BJ (cell line): ENCODE measurements at regions not wholly inside any gene's neighbourhood (a gene's known extent, or its start where the extent isn't known, plus 50 kb on each side); places are given as distances from the start of the nearest gene placed in this dataset.

Experiments used
- CTCF ChIA-PET: fragments of 350-600 bp; formaldehyde crosslinking; extraction: SDS; loops from one replicate; lab custom pipeline; 2021; ENCODE audit warnings: antibody characterized with exemption, inconsistent platforms; lab: Yijun Ruan, JAX
- POLR2A ChIA-PET: fragments of 300-600 bp; sonication (Branson Sonifier 250); formaldehyde crosslinking; extraction: SDS; loops from one replicate; lab custom pipeline; 2021; ENCODE audit warnings: antibody characterized with exemption; lab: Charles Lee
- DNase-seq: peaks from one replicate; pipeline ENCODE4 v3.0.0-alpha.2; 2011; ENCODE audit warnings: low read depth
- H3K27me3 ChIP-seq: 2 replicates; pipeline ENCODE4 v1.6.0; 2011; ENCODE audit warnings: low read length; ENCODE audit not compliant: control insufficient read depth, insufficient read depth
- H3K36me3 ChIP-seq: 2 replicates; pipeline ENCODE4 v1.5.1; 2011; ENCODE audit warnings: low read length; ENCODE audit not compliant: control insufficient read depth, insufficient read depth
- H3K4me3 ChIP-seq: 2 replicates; pipeline ENCODE4 v1.5.1; 2011; ENCODE audit warnings: low read depth, mild to moderate bottlenecking, control low read depth, low read length
- TF ChIP-seq, protein P1 (sequence below): IDR thresholded peaks from 2 replicates; pipeline ENCODE4 v1.5.1; 2011; ENCODE audit warnings: low read depth, mild to moderate bottlenecking, control low read depth, inconsistent platforms, low read length, moderate library complexity; ENCODE audit not compliant: insufficient read depth

DNA sequence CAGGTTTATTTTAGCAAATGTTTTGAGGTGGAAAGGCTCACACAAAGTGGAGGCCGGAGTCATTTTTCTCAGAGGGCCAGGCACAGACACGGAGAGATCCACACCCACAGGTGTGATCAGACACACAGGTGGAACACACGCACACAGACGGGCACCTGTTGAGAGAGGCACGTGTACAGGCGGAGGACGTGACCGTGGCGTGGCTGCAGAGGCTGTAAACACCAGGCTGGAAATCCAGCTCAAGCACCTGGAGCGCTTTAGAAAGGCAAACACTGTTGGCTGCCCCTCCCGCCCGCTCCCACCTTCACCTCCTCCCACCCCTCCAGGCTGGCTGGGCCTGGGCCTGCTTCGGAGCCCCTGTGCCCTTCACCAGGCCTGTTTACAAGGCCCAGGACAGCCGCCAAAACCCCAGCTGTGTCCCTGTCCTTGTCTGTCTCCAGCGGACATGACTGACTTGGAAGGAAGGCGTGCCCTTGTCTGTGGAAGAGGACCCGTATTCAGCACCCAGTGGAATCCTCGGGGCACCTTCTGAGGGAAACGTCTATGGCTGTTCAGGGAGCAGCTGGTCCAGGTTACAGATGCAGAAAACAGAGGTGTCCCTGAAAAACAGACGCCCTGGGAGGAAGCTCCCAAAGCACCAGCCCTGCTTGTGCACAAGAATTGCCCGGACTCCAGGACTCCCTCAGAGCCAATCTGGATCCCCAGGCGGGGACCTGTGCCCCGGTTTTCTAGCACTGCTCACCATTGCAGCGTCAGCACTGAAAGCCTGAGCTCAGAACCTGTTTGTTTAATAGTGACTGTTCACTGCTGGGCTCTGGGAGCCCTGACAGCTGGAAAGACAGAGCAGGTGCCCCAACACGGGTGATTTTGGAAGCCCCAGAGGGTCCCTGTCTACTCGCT lies 134.3 kb upstream of the HAAO start:
- DNase-seq: no peak
- H3K27me3 ChIP-seq: no peaks in the 10 kb centered on the region
- no peaks in the 10 kb centered on the region for H3K36me3 ChIP-seq
- ChIA-PET POLR2A (no interaction called here), CTCF (interaction anchor here (0.6 to 11.8 kb wide), 6 partner anchors 26 to 303 kb away, joined by 3 to 61 read pairs (median 4); no protein-coding TSS in a partner anchor)
- no peak overlapping the region for H3K4me3 ChIP-seq
- TF ChIP-seq, protein P1, sequence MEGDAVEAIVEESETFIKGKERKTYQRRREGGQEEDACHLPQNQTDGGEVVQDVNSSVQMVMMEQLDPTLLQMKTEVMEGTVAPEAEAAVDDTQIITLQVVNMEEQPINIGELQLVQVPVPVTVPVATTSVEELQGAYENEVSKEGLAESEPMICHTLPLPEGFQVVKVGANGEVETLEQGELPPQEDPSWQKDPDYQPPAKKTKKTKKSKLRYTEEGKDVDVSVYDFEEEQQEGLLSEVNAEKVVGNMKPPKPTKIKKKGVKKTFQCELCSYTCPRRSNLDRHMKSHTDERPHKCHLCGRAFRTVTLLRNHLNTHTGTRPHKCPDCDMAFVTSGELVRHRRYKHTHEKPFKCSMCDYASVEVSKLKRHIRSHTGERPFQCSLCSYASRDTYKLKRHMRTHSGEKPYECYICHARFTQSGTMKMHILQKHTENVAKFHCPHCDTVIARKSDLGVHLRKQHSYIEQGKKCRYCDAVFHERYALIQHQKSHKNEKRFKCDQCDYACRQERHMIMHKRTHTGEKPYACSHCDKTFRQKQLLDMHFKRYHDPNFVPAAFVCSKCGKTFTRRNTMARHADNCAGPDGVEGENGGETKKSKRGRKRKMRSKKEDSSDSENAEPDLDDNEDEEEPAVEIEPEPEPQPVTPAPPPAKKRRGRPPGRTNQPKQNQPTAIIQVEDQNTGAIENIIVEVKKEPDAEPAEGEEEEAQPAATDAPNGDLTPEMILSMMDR: no peak

DNA sequence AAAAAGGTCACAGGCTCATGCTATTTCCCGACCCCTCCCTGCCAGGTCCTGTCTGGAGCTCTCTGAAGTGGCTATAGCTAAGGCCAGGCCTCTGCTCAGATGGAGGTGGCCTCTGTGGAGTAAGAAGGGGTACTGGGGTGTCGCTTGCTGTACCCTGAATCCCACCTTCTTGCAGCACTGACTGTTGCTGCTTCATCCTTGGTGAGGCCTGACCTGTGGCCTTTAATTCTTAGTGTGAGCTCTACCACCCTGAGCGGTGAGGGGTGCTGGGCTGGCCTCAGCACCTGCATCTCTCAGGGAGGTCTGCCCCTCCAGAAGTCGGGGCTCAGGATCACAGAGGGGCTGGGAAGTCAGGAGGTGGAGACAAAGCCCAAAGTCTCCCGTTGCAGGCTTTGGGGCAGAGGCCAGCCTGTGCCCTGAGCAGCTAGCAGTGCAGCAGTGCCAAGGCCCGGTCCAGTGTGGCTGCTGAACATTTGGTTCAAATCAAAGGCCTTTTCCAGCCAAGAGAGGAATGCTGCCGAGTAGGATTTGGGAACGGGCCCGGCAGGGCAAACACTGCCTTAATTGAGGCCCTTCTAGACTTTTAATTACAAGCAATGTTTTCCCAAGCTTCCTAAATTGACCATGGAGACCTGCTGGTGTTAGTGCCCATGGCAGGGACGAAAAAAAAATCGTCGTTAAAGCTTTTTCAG lies 133.5 kb upstream of the HAAO start:
- TF ChIP-seq, protein P1: no peak
- DNase-seq: no peak
- POLR2A ChIA-PET: no interaction called here
- H3K27me3 ChIP-seq: no peaks in the 10 kb centered on the region
- H3K36me3 ChIP-seq: no peaks in the 10 kb centered on the region
- no peak overlapping the region for H3K4me3 ChIP-seq
- CTCF ChIA-PET: interaction anchor here (0.7 to 11.8 kb wide), 10 partner anchors 17 to 616 kb away, joined by 3 to 61 read pairs (median 3); no protein-coding TSS in a partner anchor

DNA sequence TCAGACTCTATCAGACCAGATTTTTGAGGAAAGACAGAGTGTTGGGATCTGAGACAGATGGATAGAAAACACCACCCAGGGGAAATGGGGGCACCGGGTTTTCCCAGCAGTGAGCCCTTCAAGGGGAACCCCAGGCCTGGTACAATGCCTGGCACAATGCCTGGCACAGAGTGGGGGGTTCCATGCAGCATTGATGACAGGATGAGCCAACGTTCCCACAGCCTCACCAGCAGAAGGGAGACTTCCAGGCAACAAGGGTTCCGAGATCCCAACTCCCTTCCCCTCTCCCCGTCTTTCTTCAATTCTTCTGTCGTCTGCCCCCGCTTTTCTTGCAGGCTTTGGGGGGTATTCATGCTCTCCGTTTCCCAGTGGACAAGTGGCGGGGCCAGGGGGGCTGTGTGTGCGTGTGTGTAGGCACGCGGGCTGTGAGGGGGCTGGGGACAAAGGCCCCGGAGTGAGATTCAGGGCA lies 132.1 kb upstream of the HAAO start:
- TF ChIP-seq, protein P1: no peak
- DNase-seq: no peak
- CTCF ChIA-PET: interaction anchor here (0.5 to 11.8 kb wide), 6 partner anchors 16 to 617 kb away, joined by 3 to 61 read pairs (median 4); no protein-coding TSS in a partner anchor
- Histone ChIP-seq H3K36me3 (no peaks in the 10 kb centered on the region), H3K4me3 (no peak overlapping the region), H3K27me3 (no peaks in the 10 kb centered on the region)
- POLR2A ChIA-PET: no interaction called here

DNA sequence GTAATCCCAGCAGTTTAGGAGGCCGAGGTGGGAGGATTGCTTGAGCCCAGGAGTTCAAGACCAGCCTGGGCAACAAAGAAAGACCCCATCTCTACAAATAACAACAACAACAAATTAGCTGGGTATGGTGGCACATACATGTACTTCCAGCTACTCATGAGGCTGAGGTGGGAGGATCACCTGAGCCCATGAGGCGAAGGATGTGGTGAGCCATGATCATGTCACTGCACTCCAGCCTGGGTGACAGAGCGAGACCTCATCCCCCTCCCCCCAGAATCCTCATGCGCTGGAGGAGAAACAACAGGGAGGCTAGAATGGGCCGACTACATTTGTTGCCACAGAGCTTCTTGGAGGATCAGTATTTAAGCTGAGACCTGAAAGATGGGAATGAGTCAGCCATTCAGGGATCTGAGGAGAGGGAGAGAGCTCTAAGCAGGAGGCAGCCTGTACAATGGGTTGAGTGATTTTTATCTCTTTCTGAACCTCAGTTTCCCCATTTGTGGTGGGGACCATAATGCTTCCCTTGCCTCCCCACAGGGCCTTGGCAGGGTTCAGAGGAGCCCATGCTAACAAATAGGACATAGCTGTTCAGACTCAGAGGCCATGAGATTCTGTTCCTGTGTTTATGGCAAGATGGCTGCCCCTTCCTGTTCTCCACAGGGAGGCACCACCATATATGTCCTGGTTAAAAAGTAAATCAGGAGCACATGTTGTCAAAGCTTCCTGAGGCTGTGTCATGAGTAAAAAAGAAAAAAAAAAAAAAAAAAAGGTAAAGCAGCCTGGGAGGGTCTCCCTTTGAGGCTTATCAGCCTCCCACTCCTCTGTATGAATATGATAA lies 131.4 kb upstream of the HAAO start:
- POLR2A ChIA-PET: interaction anchor here (0.6 to 0.9 kb wide), 4 partner anchors 21 to 303 kb away, joined by 3 to 8 read pairs (median 4); partner anchors contain the start of gene ZFP36L2
- Histone ChIP-seq H3K36me3 (no peaks in the 10 kb centered on the region), H3K27me3 (no peaks in the 10 kb centered on the region), H3K4me3 (no peak overlapping the region)
- TF ChIP-seq, protein P1: peak; percentile 19; the same call in 1 of the 2 replicates
- no peak for DNase-seq
- CTCF ChIA-PET: interaction anchor here (0.7 to 11.8 kb wide), 5 partner anchors 14 to 304 kb away, joined by 3 to 61 read pairs (median 4); no protein-coding TSS in a partner anchor
